SU-DHL-6 (cell line): ENCODE measurements at regions not wholly inside any gene's neighbourhood (a gene's known extent, or its start where the extent isn't known, plus 50 kb on each side); places are given as distances from the start of the nearest gene placed in this dataset.

Experiments
- CTCF ChIP-seq: fragments of 200-600 bp; sonication (generic); IDR thresholded peaks from one replicate; pipeline ENCODE4 v1.5.1; 2017; ENCODE audit warnings: antibody characterized with exemption, mild to moderate bottlenecking, low read length, moderate library complexity; ENCODE audit not compliant: insufficient read depth, poor library complexity, severe bottlenecking
- EZH2phosphoT487 ChIP-seq: fragments of 200-600 bp; sonication (generic), shearing (Covaris generic); conservative IDR thresholded peaks from 2 replicates; pipeline ENCODE4 v1.6.1; 2018; ENCODE audit warnings: mild to moderate bottlenecking, antibody characterized with exemption, low read length, moderate library complexity, mixed read lengths

- TF ChIP-seq CTCF = no peak
- TF ChIP-seq EZH2phosphoT487 = no peak
Observed at GRCh38 chr16:64004116-64004515, 1117.7 kb downstream of the CDH11 start.
